GM19455 (cell line): ENCODE measurements at regions not wholly inside any gene's neighbourhood (a gene's known extent, or its start where the extent isn't known, plus 50 kb on each side); places are given as distances from the start of the nearest gene placed in this dataset.
"Not testable (repeated sequence)": the region's sequence is repeated elsewhere in the genome, so short reads cannot be mapped to it uniquely, and the experiment has no call there.

Experiments used
- ATAC-seq: cut with Tn5 transposase; IDR thresholded peaks from one replicate; pipeline ENCODE4 v1.9.1; 2021; ENCODE audit not compliant: unreplicated experiment

- no peak for ATAC-seq
Measured at GRCh38 chr6:21741221-21742109, 147.9 kb downstream of the SOX4 start.

DNA sequence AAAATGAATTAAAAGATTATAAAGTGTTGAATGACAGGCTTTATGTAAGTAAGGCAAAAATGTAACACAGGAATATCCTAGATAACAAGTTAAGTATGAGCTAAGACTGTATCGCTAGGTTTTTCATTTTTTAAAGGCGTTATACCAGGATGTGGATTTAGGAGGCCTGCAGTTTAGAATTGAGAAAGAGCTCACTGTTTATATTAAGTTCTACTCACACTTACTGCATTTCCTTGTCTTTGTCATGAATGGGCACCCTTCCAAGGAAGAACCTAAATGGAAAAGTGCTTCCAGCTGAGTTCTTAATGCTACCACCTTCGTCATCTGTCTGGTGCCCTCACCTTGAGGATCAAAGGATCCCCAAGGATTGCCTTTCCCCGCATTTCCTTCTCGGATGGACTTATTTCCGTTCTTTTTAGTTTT lies 148.7 kb downstream of the SOX4 start:
- no peak for ATAC-seq

GRCh38 chr6:21744331-21744730 lies 150.8 kb downstream of the SOX4 start:
- no peak for ATAC-seq

DNA sequence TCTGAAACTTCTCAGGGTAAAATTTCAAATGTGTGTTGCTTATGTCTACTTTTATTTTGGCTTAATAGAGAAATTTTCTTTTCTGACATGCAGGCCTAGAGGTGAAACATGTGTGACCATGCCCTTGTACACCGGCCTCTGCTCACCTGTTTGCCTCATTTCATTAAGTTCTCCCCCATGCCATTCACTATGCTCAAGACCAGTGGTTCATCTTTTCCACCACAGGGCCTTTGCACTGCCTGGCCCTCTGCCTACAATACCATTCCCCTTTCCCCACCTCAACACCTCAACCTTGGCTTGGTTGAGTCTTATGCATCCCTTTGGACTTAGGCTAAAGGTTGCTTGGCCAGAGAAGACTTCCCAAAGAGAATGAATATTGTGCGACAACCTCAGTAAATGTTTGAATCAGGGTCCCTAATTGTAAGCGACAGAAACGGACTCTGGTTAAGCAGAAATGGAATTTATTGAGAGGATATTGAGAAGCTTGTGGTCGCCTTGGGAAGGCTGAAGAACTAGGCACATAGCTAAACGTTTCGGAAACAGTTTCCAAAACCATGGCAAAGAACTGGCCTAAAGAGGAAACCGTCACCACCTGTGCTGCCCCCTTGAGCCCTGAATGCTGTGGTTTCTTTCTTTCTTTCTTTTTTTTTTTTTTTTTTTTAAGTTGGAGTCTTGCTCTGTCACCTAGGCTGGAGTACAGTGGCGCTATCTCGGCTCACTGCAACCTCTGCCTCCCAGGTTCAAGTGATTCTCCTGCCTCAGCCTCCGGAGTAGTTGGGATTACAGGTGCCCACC lies 152.2 kb downstream of the SOX4 start:
- ATAC-seq: no peak

DNA sequence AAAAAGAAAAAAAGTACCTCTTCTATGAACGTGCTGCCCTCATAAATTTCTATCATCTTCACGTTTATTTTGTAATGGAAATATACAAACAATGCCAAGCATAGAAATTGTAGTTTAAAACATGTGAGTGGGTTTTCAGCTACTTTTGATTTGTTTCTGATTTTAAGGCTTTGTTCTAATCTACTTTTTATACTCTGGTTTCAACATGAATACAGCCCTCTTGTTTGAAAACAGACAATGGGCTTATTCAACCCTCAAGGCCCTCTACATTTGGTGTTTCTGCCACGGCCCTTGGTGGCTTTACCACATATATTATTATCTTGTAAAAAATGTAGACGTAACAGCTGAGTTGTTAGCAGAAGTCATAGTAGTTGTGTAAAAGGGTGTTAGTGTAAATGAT lies 153.9 kb downstream of the SOX4 start:
- ATAC-seq: no peak

GRCh38 chr6:21748343-21749056 lies 154.9 kb downstream of the SOX4 start:
- ATAC-seq: no peak

DNA sequence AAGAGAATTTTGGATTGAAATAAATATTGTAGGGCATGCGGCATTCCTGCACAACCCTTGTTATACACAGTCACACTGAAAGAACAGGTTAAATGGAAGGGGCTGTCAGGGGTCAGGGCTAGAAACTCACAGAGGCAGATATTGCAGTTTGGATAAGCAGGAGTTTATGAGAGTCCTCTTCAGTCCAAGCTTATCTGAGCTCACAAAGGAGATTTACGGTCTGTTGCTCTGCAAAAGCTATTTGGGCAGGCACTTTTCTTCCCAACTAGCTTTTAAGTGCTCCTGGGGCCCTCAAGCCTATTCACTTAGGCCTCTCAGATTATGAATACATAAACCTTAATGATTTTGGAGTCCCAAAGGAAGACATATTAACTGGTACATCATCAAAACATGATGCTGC lies 156.2 kb downstream of the SOX4 start:
- no peak for ATAC-seq

GRCh38 chr6:21750575-21750974 lies 157.0 kb downstream of the SOX4 start:
- ATAC-seq: no peak

DNA sequence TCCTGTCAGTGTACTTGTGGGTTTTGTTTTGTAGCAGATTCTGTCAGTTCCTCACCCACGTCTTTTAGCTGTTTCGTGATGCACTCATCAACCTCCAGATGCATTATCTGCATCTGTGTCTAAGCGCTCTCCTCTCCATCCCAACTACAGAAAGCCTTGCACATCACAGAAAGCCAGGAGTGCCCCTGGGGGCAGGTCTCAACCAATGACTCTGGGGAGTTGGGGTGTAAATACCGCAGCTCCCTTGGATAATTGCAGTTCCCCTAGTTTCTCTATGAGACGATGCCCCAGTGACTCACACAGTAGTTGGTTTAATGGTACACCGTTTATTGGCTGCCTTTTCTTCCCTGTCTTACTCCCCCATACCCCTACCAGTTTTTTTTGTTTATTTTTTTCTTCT lies 158.1 kb downstream of the SOX4 start:
- no peak for ATAC-seq

DNA sequence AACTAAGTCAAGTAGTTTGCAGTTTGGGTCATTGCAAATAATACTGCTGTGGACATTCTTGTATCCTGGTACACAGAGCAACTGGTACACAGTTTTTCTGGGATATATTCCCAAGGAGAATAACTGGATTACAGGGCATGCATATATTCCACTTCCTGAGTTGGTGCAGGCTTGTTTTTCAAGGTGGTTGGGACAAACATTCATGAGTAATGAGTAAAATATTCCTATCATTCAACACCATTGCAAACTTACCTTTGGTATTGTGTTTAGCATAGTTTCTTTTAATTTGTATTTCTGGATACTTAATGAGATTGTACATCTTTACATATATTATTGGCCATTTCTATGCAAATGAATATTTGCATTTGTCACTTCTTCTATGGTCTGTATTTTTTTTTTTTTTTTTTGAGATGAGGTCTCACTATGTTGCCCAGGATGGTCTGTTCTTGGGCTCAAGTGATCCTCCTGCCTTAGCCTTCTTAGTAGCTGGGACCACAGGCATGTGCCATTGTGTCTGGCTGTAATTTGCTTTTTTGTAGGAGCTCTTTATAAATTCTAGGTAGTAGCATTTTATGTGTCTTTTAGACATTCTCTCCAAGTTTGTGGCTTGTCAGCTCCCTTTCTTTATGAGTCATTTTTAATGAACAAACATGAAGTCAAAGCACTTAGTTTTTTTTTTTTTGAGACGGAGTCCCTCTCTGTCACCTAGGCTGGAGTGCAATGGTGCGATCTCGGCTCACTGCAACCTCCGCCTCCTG lies 158.7 kb downstream of the SOX4 start:
- no peak for ATAC-seq

GRCh38 chr6:21753241-21754108 lies 159.9 kb downstream of the SOX4 start:
- ATAC-seq: no peak

GRCh38 chr6:21754891-21755290 lies 161.3 kb downstream of the SOX4 start:
- no peak for ATAC-seq

GRCh38 chr6:21756487-21756886 lies 162.9 kb downstream of the SOX4 start:
- ATAC-seq: no peak

- not testable (repeated sequence) for ATAC-seq
Measured at GRCh38 chr6:21757392-21757791, 163.8 kb downstream of the SOX4 start.

DNA sequence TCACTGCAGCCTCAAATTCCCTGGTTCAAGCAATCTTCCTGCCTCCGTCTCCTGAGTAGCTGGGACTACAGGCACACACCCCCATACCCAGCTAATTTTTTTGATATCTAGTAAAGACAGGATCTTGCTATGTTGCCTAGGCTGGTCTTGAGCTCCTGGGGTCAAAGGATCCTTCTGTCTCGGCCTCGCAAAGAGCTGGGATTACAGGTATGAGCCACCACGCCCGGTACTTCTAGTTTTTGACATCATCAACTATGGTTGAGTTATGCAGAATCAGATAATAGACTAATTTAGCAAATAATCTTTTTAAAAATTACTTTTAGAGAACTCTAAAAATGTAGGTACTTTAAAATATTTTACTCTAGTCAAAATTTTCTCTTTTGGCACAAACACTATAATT lies 166.2 kb downstream of the SOX4 start:
- ATAC-seq: no peak

- not testable (repeated sequence) for ATAC-seq
Measured at GRCh38 chr6:21761053-21761730, 167.6 kb downstream of the SOX4 start.

DNA sequence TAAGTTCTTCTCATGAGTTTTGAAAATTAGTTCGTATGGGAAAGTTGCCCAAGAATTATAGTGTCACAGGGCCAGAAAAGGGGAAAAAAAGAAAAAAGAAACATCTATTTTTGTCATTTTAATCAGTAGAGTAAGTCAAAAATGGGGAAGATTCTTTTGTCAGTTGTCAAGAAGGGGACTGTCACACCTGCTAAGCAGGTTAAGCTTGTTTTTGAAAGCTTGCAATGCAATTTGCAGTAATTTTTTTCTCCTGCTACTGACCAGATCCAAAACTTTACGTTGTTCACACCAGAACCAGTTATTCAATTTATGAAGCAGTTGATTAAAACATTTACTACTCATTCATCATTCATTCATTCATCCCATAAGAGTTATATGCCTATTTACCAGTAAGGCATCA lies 171.4 kb downstream of the SOX4 start:
- no peak for ATAC-seq

GRCh38 chr6:21767891-21768648 lies 174.5 kb downstream of the SOX4 start:
- ATAC-seq: no peak
